DOHH2 (cell line): ENCODE measurements at regions not wholly inside any gene's neighbourhood (a gene's known extent, or its start where the extent isn't known, plus 50 kb on each side); places are given as distances from the start of the nearest gene placed in this dataset.

ENCODE experiments used
- H3F3A ChIP-seq: fragments of 200-600 bp; sonication (generic), shearing (Covaris generic); 2 replicates; pipeline ENCODE4 v1.6.0; 2016; ENCODE audit warnings: antibody characterized with exemption, mild to moderate bottlenecking; ENCODE audit not compliant: control insufficient read depth, insufficient read depth
- H3K27ac ChIP-seq: fragments of 200-600 bp; sonication (generic); 2 replicates; pipeline ENCODE4 v1.5.1; 2014; ENCODE audit warnings: low read depth, mild to moderate bottlenecking, low read length, moderate library complexity
- H3K27me3 ChIP-seq: fragments of 200-600 bp; sonication (generic); 2 replicates; pipeline ENCODE4 v1.6.1; 2014; ENCODE audit warnings: mild to moderate bottlenecking, low read length, mixed read lengths; ENCODE audit not compliant: control insufficient read depth
- H3K36me3 ChIP-seq: fragments of 200-600 bp; sonication (generic); 2 replicates; pipeline ENCODE4 v1.6.1; 2014; ENCODE audit warnings: mild to moderate bottlenecking, low read length, moderate library complexity, mixed read lengths; ENCODE audit not compliant: control insufficient read depth
- H3K4me1 ChIP-seq: fragments of 200-600 bp; sonication (generic); 2 replicates; pipeline ENCODE4 v1.6.1; 2014; ENCODE audit warnings: mild to moderate bottlenecking, low read length, mixed read lengths; ENCODE audit not compliant: control insufficient read depth
- H3K4me2 ChIP-seq: fragments of 200-600 bp; sonication (generic); 2 replicates; pipeline ENCODE4 v1.6.0; 2014; ENCODE audit warnings: mild to moderate bottlenecking, low read length, moderate library complexity
- H3K4me3 ChIP-seq: fragments of 200-600 bp; sonication (generic); 2 replicates; pipeline ENCODE4 v1.5.1; 2014; ENCODE audit warnings: mild to moderate bottlenecking, low read length, mixed read lengths
- H3K79me2 ChIP-seq: fragments of 200-600 bp; sonication (generic); 2 replicates; pipeline ENCODE4 v1.6.1; 2014; ENCODE audit warnings: mild to moderate bottlenecking, low read length, mixed read lengths; ENCODE audit not compliant: control insufficient read depth
- H3K9me2 ChIP-seq: fragments of 200-600 bp; sonication (generic); replicated peaks from 2 replicates; pipeline ENCODE4 v1.6.1; 2014; ENCODE audit warnings: mild to moderate bottlenecking, low read length, mixed read lengths; ENCODE audit not compliant: control insufficient read depth
- H3K9me3 ChIP-seq: fragments of 200-600 bp; sonication (generic); 2 replicates; pipeline ENCODE4 v1.6.1; 2014; ENCODE audit warnings: antibody characterized with exemption, low read length, mixed read lengths; ENCODE audit not compliant: control insufficient read depth, insufficient read depth
- H4K20me1 ChIP-seq: fragments of 200-600 bp; sonication (generic); 2 replicates; pipeline ENCODE4 v1.6.0; 2014; ENCODE audit warnings: low read depth, mild to moderate bottlenecking, antibody characterized with exemption, low read length, moderate library complexity; ENCODE audit not compliant: control insufficient read depth, insufficient read depth
- EZH2phosphoT487 ChIP-seq: fragments of 200-600 bp; sonication (generic); IDR thresholded peaks from 2 replicates; pipeline ENCODE4 v1.6.1; 2017; ENCODE audit warnings: borderline replicate concordance, mild to moderate bottlenecking, antibody characterized with exemption, low read length, moderate library complexity, mixed read lengths
- TF ChIP-seq, protein P1 (sequence below): fragments of 200-600 bp; sonication (generic); IDR thresholded peaks from one replicate; pipeline ENCODE4 v1.5.1; 2014; ENCODE audit warnings: antibody characterized with exemption, mild to moderate bottlenecking, low read depth, low read length; ENCODE audit not compliant: poor library complexity, severe bottlenecking

DNA sequence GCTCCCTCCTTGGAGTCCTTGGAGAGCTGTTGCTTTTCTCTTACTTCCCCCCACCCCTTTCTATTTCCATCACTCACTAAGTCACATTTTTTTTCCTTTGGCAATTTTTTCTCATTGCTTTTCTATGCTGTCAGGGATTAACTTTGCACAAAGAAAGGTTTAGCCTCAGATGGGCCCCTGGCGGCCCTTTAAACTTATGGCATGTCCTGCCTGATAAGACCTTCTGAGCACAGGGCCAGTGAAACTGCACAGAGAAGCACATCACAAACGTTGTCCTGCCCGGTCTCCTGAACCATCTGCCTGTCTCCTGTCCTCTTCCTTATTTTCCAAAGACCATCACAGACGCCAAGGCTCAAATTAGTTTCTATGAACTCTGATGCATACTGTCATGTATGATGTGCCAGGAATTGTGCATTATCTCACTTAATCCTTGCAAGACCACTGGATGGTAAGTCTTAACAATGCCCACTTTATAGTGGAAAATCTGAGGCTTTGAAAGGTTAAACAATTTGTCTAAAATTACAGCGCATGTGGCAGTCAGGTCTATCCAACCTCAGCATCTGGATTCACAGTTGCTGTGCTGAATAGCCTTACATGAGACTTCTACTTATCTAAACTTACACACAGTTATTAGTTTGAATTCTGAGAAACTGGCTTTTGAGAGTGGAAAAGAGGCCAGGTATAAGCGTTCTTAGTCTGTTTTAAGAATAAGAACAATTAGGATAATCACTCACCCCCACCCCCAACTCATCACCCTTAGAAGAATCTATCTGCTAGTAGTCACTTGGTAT is 648.1 kb downstream of the NTRK3 start:
- Histone ChIP-seq H3K4me3 (no peak overlapping the region), H3K4me2 (no peak overlapping the region), H3K9me2 (no peaks in the 10 kb centered on the region), H3K27me3 (no peaks in the 10 kb centered on the region), H3K27ac (no peak overlapping the region), H3K79me2 (no peaks in the 10 kb centered on the region), H3F3A (no peaks in the 10 kb centered on the region), H3K36me3 (no peaks in the 10 kb centered on the region), H3K9me3 (no peaks in the 10 kb centered on the region), H3K4me1 (no peaks in the 10 kb centered on the region), H4K20me1 (no peaks in the 10 kb centered on the region)
- TF ChIP-seq, protein P1, sequence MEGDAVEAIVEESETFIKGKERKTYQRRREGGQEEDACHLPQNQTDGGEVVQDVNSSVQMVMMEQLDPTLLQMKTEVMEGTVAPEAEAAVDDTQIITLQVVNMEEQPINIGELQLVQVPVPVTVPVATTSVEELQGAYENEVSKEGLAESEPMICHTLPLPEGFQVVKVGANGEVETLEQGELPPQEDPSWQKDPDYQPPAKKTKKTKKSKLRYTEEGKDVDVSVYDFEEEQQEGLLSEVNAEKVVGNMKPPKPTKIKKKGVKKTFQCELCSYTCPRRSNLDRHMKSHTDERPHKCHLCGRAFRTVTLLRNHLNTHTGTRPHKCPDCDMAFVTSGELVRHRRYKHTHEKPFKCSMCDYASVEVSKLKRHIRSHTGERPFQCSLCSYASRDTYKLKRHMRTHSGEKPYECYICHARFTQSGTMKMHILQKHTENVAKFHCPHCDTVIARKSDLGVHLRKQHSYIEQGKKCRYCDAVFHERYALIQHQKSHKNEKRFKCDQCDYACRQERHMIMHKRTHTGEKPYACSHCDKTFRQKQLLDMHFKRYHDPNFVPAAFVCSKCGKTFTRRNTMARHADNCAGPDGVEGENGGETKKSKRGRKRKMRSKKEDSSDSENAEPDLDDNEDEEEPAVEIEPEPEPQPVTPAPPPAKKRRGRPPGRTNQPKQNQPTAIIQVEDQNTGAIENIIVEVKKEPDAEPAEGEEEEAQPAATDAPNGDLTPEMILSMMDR = no peak

DNA sequence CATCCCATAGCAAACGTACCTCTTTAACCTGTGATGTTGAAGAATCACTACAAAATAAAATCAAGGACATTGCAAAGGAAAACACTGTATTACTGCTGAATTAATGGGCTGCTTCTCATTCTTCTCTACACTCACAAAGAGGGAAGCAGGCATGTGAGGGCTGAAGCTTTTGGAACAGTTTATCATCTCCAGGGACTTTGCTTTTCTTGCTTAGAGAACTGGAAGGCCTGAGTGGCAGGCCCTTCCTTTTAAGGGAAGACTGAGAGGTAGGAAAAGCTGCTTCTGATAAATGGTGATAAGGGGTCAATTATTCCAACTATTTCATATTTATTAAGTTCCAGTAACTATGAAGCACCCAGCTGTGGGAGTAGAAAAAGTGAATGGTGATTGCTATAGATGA is 649.6 kb downstream of the NTRK3 start:
- H3K27me3 ChIP-seq = no peaks in the 10 kb centered on the region
- H3K4me2 ChIP-seq = no peak overlapping the region
- no peaks in the 10 kb centered on the region for H3F3A ChIP-seq
- no peak overlapping the region for H3K4me3 ChIP-seq
- no peaks in the 10 kb centered on the region for H3K4me1 ChIP-seq
- H3K79me2 ChIP-seq = no peaks in the 10 kb centered on the region
- H3K27ac ChIP-seq = no peak overlapping the region
- no peaks in the 10 kb centered on the region for H3K9me2 ChIP-seq
- no peaks in the 10 kb centered on the region for H3K9me3 ChIP-seq
- H3K36me3 ChIP-seq = no peaks in the 10 kb centered on the region
- no peak for TF ChIP-seq EZH2phosphoT487
- TF ChIP-seq, protein P1 = no peak
- H4K20me1 ChIP-seq = no peaks in the 10 kb centered on the region

DNA sequence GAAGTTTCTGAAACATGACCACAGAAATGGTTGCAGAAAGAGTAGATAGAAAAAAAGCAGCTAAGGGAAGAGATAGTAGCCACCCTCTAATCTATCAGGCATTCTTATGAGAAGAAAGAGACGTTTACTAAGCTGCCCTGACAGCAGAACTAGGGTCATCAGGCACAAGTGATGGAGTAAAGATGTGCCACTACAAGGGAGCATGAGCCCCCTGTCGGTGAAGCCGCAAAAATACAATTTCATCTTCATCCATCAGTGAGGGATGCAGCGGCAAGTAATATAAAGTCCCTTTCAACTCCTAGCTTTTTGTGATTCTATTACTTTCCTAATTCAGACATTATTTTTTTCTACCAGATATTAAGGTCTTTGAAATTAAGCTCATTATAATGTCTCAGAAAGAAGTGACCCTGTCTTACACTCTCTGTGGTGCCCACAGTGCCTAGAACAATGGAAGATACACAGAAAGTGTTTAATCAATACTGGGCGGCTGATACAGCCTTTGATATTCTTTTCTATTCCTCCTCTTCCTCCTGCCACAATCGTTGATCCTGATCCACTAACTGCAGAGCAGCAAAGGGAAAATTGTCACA is 651.6 kb downstream of the NTRK3 start:
- no peaks in the 10 kb centered on the region for H3K4me1 ChIP-seq
- no peaks in the 10 kb centered on the region for H3F3A ChIP-seq
- H3K27ac ChIP-seq = no peak overlapping the region
- TF ChIP-seq EZH2phosphoT487 = no peak
- TF ChIP-seq, protein P1 = peak; percentile 51
- no peak overlapping the region for H3K4me3 ChIP-seq
- H3K79me2 ChIP-seq = no peaks in the 10 kb centered on the region
- H3K9me3 ChIP-seq = no peaks in the 10 kb centered on the region
- no peaks in the 10 kb centered on the region for H4K20me1 ChIP-seq
- H3K9me2 ChIP-seq = no peaks in the 10 kb centered on the region
- H3K36me3 ChIP-seq = no peaks in the 10 kb centered on the region
- no peaks in the 10 kb centered on the region for H3K27me3 ChIP-seq
- H3K4me2 ChIP-seq = no peak overlapping the region
